Muscle of back (tissue), 3 donors: ENCODE measurements at regions not wholly inside any gene's neighbourhood (a gene's known extent, or its start where the extent isn't known, plus 50 kb on each side); places are given as distances from the start of the nearest gene placed in this dataset.
"Not testable (repeated sequence)": the region's sequence is repeated elsewhere in the genome, so short reads cannot be mapped to it uniquely, and the experiment has no call there.

Source experiments
- DNase-seq, 3 donors: peaks; one replicate each; pipeline versions ENCODE4 v3.0.0 to v3.0.0-alpha.2; 2013

DNA sequence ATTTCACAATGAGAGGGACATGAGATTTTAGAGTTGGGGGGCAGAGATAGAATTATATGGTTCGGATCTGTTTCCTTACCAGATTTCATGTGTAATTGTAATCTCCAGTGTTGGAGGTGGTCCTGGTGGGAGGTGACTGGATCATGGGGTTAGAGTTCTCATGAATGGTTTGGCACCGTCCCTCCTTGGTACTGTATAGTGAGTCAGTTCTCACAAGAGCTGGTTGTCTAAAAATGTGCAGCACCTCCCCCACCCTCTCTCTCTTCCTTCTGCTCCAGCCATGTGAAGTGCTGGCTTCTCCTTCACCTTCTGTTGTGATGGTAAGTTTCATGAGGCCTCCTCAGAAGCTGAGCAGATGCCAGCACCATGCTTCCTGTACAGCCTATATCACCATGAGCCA, 138.1 kb downstream of the SCG2 start:
- DNase-seq = no peak

DNA sequence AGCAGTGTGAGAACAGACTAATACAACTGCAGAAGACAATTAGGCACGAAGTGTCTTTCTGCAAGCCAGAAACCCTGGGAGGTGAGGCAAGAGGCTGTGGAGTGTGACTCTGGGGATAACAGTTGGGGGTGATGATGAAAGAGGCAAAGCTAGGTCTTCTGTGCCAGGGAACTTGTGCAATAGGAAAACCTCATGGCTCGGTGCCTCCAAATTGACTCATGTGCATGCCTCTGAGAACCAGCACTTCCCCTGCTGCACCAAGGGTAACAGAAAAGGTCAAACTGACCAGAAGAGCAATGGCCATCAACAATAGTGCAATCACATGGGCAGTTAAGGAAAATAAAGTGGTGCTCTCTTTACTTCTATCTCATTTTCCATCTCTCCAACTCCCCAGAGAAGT, 136.4 kb downstream of the SCG2 start:
- peak in 1 of 3 donors; percentile 72 for DNase-seq

DNA sequence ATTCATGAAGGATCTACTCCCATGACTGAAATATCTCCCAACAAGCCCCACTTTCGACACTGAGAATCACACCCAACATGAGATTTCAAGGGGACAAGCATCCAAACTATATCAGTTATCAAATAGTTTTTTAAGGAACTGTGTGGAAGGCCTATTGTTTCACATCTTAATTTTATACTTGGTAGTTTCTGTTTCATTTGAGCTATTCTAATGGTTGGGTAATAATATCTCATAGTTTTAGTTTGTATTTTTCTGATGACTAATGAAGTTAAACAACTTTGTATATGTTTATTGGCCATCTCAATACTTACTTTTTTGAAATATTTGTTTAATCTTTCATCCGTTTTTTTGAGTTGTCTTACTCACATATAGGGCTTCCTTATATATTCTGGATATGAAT, 135.0 kb downstream of the SCG2 start:
- DNase-seq = no peak

DNA sequence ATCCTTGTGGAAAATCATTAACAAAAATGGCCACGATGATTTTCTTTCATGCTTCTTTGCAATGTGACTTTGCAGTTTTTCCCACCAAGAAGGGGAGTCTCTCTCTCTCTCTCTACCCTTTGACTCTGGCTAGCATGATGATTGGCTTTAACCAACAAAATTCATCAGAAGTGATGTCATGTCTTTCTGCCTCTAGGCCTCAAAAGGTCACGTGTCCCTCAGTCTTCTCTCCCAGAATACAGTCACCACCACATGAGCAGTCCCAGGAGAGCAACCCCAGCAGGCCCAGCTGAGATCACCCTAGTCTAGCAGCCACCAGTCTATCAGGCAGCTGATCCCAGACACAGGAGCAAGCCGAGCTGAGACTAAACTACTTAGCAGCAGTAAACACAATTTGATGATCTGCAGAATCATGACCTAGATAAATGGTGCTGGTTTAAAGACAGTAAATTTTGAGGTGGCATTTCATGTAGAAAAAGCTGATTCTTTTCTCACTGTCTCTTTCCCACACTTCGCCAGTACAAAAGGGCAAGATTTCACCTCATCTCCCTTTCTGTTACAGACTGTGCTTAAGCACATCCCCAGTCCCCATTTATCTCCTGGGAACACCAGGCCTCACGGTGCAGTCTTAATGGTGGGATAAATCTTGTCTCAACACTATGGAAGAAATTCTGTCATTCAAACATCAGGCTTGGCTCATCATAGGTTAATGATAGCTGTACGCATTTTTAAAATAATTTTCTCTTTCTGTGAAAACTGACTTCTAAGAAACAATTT, 132.7 kb downstream of the SCG2 start:
- DNase-seq = peak in 1 of 3 donors; percentile 27

DNA sequence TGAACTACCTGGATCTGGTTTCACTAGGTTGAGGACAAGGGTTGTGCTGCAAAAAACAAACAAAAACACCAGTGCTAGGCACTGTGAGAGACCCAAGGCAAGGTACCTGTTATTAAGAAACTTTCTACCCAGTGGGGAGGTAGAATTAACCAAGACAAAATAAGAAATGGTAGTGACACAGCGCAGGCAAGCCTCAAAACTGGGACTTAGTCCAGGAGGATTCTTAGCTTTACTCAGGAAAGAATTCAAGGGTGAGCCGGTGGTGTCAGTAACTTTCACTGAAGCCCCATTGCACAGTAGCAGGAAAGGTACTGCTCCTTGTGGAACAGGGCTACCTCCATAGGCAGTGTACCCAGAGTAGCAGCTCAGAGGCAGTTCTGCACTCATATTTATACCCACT, 131.6 kb downstream of the SCG2 start:
- no peak for DNase-seq

DNA sequence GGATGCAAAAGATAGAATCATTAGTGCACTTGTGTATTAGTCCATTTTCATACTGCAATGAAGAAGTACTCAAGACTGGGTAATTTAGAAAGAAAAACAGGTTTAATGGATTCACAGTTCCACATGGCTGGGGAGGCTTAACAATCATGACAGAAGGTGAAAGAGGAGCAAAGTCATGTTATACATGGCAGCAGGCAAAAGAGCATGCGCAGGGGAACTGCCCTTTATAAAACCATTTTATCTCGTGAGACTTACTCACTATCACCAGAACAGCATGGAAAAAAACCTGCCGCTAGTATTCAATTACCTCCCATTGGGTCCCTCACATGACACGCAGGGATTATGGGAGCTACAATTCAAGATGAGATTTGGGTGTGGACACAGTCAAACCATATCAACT, 129.4 kb downstream of the SCG2 start:
- no peak for DNase-seq

DNA sequence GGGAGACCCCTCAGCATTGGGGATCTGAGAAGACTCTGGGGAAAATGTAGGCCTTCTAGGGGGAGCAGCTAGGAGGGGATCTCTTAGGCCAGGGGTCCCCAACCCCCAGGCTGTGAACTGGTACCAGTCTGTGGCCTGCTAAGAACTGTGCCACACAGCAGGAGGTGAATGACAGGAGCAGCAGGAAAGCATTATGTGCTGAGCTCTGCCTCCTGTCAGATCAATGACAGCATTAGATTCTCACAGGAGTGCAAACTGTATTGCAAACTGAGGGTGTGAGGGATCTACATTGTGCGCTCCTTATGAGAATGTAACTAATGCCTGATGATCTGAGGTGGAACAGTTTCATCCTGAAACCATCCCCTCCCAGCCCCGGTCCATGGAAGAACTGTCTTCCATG, 127.3 kb downstream of the SCG2 start:
- DNase-seq = no peak

DNA sequence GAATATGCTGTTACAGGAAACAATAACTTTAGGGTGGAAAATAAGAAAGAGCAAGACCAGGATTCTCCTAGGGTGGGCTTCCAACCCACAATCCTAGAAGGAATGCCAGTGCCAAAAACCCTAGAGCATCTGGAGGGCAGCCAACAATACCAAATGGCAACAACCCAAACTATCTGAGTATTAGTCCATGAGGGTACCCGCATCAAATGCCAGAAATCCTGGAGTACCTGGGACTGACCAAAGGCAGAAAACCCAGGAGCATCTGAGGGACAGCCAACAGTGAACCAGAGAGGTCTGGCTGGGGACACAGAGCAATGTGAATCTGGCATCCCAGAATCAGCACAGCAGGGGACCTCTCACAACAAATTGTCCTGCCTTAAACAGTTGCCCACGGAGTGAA, 126.3 kb downstream of the SCG2 start:
- DNase-seq = no peak

DNA sequence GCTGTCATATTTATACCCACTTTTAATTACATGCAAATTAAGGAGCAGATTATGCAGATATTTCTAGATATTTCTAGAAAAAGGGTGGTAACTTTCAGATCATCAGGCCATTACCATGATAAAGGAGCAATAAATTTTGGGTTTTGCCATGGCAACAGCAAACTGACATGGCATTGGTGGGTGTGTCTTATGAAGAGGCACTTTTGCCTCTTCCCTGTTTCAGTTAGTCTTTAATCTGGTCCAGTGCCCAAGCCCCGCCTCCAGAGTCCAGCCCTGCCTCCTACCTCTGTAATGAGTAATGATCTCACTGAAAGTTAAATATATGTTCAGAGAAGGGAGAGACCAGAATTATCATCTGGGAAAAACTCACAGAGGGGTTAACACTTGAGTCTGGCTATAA, 124.8 kb downstream of the SCG2 start:
- no peak for DNase-seq

DNA sequence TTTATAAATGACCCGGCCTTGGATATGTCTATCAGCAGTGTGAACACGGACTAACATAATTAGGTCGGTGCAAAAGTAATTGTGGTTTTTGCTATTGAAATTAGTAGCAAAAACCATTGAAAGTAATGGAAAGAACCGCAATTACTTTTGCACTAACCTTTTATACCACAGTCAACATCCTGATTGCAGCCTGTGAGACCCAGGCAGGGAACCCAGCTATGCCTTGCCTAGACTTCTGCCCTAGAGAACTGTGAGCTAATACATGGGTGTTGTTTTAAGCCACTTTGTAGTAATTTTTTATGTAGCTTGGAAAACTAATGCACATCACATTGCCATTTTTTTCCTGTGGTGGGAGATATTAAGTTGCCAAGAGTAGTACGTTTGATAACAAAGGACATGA, 120.7 kb downstream of the SCG2 start:
- no peak for DNase-seq

DNA sequence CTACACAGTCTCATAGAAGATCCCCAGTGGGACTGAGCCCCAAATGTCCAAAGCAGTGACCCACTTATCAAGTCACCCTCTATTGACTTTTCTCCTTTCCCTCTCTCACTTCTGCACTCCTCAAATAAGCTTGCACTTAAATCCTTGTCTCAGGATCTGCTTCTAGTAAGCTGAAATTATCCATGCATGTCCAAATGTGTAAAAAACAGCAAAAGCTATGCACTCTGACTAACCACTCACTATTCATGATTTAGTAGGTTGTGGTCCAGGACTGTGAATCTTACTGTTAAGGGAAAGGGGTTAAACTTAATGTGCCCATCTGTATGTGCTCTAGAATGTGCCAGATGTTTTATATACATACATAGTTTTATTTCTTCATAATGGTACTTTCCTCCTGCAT, 115.4 kb downstream of the SCG2 start:
- DNase-seq = no peak

DNA sequence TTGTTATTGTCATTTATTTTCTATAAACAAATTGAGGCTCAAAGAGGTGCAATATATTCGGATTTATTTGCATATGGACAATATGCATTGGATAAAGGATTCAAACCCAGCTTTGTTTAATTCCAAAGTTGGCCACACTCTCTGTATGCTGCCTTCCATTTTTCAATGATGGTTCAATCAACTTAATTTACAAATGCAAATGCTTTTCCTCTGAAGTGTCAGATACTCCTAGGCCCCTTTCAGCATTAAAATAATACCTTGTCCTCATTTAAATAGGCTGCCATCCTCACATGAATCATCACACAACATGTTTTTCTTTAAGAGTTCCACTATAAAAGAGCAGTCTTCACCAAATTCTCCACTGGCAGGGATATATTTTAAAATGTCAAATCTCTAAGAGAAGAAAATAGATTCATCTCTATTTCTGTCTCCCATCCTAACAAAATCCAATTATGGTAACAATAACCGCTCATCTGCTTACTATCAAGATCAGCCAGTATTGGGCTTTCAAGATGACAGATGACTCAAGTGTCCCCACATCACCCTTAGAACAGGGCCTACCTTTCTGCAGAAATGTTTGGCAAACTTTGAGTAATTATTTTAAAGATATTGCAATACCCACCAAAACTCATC, 114.8 kb downstream of the SCG2 start:
- no peak for DNase-seq

DNA sequence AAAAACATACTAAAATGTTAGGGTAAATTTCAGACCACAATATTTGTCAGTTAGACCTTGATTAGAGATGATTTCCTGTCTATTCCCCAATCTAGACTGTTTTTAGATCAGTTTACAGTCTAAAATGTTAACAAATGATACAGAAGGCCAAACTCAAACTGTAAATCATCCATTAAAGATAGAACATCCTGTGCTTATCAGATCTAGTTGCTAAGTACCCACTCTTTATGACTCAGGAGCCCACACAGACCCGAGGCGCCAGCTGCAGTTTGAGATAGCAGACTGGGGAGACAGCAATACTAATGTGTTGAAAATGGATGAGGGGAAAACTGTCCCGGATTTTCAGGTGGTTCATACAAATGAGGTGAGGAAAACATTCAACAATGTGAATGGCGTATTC, 113.3 kb downstream of the SCG2 start:
- DNase-seq = no peak

DNA sequence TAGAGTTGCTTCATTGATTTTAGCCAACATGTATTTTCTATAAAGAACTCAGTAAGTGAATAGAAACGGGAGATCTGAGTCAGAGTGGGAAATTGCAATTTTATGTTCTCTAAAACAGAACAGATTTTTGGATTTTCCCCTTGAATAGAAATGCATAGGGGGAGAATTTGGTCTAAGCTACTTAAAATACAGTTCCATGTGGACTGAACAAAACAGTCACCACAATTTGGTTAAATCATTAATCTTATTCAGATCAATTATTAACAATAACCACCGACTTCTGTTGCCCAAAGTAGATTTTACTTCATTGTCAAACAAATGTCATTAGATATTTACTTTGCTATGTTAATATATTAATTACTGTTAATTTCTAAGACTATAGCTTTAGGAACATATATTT, 107.7 kb downstream of the SCG2 start:
- no peak for DNase-seq

DNA sequence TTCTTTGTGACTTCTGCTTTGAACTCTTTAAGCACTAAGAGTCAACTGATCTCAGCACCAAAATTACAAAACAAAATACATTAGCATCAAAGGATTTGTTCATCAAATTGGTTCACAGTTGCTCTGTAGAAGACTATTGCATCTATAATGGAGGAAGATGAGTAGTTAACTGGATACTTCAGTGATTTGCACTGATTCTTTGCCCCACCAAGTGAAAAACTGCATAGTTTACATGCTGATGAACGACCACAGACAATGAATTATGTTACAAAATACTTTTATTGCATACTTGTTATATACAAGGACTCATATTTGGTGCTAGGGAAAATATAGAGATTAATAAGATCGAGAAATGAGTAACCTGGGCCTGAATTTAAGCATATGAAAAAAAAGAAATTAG, 107.2 kb downstream of the SCG2 start:
- peak in 1 of 3 donors; percentile 46 for DNase-seq

DNA sequence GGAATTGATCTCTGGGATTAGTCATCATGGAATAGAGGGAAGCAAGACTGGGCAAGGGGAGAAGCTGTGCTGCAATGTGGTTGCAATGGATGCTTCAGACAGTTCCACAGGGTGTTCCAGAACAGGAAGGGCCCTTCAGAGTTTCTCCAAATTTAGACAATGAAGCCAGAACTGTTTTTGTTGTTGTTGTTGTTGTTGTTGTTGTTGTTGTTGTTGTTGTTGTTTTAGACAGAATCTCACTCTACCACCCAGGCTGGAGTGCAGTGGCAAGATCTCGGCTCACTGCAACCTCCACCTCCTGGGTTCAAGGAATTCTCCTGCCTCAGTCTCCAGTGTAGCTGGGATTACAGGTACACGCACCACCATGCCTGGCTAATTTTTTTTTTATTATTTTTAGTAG, 105.3 kb downstream of the SCG2 start:
- not testable (repeated sequence) for DNase-seq

DNA sequence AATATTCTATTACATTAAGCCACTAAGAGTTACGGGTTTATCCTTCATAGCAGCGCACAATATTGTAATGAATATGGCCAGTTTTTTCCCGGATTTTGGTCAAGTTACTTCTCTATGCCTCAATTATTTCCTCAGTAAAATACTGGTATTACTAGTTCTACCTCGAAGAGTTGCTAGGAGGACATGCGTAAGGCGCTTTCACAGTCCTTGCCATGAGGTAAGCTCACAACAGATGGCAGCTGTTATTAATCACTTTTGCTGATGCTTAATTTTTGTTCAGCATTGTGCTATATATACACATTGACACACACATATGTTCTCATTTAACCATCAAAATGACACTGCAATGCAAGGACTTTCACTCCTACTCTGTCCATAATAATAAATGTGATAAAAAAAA, 101.5 kb downstream of the SCG2 start:
- no peak for DNase-seq

DNA sequence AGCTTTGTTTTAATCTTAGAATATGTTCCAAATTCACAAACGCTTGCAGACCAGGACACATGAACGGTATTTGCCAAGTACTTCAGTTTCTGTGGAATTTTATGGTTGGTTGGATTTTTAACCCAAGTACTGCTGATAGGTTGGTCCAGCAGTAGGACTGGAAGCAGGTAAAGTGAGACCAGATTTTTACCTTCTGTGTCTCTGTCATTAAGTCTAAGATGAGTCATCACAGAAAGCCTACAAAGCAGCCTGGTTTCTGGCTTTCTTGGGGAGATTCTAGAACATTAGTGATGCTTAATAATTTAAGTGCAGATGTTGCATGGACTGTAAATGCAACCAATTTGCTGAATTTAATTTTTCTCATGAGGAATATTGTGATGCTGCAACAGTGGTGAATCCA, 100.5 kb downstream of the SCG2 start:
- no peak for DNase-seq

DNA sequence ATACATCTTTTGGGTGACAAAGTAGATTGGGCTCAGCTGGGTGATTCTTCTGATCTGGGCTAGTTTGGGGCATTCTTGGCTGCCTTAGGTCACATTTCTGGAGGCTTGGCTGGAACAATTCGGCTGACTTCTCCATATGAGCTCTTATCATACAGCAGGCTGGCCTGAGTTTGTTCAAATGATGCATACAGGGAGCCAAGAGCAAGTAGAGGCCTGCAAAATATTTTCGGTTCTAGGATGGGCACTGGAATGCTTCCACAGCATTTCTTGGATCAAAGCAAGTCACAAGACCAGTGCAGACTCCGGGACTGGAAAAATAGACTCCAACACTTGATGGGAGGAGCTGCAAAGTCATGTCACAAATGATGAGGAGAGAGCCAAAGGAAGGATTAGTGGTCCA, 98.4 kb downstream of the SCG2 start:
- DNase-seq = no peak

DNA sequence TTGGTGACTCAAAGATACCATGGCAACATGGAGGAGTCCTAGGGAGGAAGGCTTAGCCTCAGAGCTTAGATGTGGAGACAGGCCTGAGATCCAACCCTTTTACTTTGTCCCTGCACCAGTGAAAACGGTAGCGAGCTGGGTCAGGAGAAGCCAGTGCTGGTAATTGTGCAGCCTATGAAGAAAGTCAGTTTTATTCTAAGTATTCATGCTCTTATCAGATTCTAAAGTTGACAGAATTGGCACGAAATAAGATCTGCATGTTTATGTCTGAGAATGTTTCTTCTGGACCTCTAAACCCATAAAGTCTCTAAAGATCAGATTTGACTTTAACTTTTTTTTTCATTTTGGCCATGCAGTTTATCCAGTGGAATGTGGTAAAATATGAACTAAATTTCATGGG, 93.8 kb downstream of the SCG2 start:
- DNase-seq = no peak

DNA sequence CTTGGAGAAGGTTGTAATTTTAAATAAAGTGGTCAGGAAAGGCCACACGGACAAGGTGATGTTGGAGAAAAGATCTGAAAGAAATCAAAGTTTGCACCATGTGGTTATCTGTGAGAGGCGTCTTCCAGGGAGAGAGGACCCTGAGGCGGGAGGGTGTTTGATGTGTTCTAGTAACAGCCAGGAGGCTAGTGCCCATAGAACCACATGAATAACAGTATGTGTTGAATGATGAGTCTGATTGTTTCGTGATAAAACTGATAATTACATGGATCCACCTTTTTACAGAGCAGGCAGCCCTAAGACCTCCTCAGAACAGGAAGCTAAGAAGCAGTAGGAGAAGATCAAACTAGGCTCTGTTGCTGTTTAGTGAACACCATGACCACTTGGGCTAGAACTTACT, 91.4 kb downstream of the SCG2 start:
- DNase-seq = no peak

DNA sequence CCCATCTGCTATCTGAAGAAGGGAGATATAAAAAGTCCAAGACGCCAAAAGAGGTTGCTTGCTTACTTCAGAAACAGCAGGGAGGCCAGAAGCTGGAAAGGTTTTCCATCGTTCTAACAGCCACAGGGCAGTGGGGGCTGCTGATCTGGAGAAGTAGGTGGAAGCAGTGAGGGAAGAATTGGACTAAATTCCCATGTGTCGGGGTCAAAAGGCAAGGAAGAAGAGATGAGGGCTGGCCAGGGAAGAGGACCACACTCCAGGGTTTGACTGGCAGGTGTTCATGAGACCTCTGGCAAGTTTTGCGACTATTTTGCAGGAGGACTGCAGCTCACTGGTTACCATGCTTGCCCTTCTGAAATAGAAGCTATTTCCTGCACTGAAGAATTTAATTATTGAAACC, 91.0 kb downstream of the SCG2 start:
- DNase-seq = no peak

DNA sequence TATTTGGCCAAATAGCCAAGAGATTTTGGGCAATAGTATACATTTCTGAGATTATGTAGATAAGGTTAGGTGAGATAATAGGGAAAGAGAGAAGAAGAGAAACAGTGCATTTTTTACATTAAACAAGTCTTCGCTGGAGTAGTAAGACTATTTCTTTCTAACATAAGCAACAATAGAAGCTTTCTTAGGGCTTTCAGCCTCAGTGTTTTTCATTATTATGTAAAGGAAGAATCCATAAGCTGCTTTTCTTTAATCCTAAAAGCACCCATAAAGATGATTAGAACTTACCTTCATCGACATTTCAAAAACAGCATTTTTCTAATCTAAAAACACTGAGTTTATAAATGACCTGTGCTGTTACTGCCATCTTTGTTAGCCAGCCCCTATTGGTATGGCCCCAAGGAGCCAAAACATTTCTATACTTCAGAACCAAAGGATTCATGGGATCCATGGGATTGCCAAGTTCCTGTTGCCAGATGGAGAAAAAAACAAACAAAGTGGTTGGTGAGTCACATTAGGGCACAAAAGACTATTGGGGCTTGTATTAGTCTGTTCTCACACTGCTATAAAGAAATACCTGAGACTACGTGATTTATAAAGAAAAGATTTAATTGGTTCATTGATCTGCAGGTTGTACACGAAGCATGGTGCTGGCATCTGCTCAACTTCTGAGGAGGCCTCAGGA, 88.2 kb downstream of the SCG2 start:
- DNase-seq = no peak
